ENCODE measurements at regions not wholly inside any gene's neighbourhood (a gene's known extent, or its start where the extent isn't known, plus 50 kb on each side); places are given as distances from the start of the nearest gene placed in this dataset.

- no peaks in the 10 kb centered on the region for H3K9me3 ChIP-seq (ENCODE audit: control insufficient read depth in 4 of 4, low read length in 3 of 4)
- 68% methylated on average over 2 of the region's 2 CpGs for WGBS
- no peak overlapping the region for H3K9ac ChIP-seq (ENCODE audit: low read depth in 1 of 2, low read length in 2 of 2)
- H3K27ac ChIP-seq (ENCODE audit: low read depth in 1 of 2, low read length in 2 of 2) = no peak overlapping the region
- DNase-seq (ENCODE audit: low spot score) = no peak
- no peaks in the 10 kb centered on the region for H3K36me3 ChIP-seq (ENCODE audit: control insufficient read depth in 4 of 4, insufficient read depth in 3 of 4, low read depth in 1 of 4, low read length in 3 of 4)
- no peaks in the 10 kb centered on the region for H3K27me3 ChIP-seq (ENCODE audit: control insufficient read depth in 4 of 4, insufficient read depth in 4 of 4, low read length in 3 of 4)
- no peak for TF ChIP-seq GABPA (IDR thresholded peaks at IDR 0.05 in 1 of 2, conservative IDR thresholded peaks at IDR 0.05 in 1 of 2)
- no peak for TF ChIP-seq EGR1 (IDR thresholded peaks at IDR 0.05; ENCODE audit: low read depth in 2 of 2)
- no peak for TF ChIP-seq SP1 (IDR thresholded peaks at IDR 0.05)
- no peak for TF ChIP-seq RXRA (IDR thresholded peaks at IDR 0.05)
- TF ChIP-seq CTCF (IDR thresholded peaks at IDR 0.05; ENCODE audit: low read depth, low read length, missing input control) = no peak
- no peak for TF ChIP-seq RAD21 (IDR thresholded peaks at IDR 0.05)
- H3K4me1 ChIP-seq (ENCODE audit: control insufficient read depth in 4 of 4, insufficient read depth in 4 of 4, low read length in 3 of 4) = no peaks in the 10 kb centered on the region
- H3K4me3 ChIP-seq (ENCODE audit: low read depth in 1 of 3, low read length in 3 of 3) = no peak overlapping the region
These were observed 1263.6 kb downstream of the CDY2B start for GRCh38 chrY:16616201-16616975.

- H3K27ac ChIP-seq (ENCODE audit: low read depth in 1 of 2, low read length in 2 of 2) = no peak overlapping the region
- TF ChIP-seq FOXA2 (IDR thresholded peaks at IDR 0.05) (no peak), RAD21 (IDR thresholded peaks at IDR 0.05) (no peak), NR2F2 (IDR thresholded peaks at IDR 0.05) (no peak), JUND (IDR thresholded peaks at IDR 0.05) (no peak), HNF4G (IDR thresholded peaks at IDR 0.05) (no peak), ATF3 (IDR thresholded peaks at IDR 0.05) (no peak), FOXA1 (IDR thresholded peaks at IDR 0.05) (no peak), YY1 (IDR thresholded peaks at IDR 0.05) (no peak), REST (IDR thresholded peaks at IDR 0.05) (no peak), HNF4A (conservative IDR thresholded peaks at IDR 0.05) (no peak), RXRA (IDR thresholded peaks at IDR 0.05) (no peak), GABPA (IDR thresholded peaks at IDR 0.05 in 1 of 2, conservative IDR thresholded peaks at IDR 0.05 in 1 of 2) (no peak)
- TF ChIP-seq, protein P1, sequence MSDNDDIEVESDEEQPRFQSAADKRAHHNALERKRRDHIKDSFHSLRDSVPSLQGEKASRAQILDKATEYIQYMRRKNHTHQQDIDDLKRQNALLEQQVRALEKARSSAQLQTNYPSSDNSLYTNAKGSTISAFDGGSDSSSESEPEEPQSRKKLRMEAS (IDR thresholded peaks at IDR 0.05) = no peak
- TF ChIP-seq, protein P2, sequence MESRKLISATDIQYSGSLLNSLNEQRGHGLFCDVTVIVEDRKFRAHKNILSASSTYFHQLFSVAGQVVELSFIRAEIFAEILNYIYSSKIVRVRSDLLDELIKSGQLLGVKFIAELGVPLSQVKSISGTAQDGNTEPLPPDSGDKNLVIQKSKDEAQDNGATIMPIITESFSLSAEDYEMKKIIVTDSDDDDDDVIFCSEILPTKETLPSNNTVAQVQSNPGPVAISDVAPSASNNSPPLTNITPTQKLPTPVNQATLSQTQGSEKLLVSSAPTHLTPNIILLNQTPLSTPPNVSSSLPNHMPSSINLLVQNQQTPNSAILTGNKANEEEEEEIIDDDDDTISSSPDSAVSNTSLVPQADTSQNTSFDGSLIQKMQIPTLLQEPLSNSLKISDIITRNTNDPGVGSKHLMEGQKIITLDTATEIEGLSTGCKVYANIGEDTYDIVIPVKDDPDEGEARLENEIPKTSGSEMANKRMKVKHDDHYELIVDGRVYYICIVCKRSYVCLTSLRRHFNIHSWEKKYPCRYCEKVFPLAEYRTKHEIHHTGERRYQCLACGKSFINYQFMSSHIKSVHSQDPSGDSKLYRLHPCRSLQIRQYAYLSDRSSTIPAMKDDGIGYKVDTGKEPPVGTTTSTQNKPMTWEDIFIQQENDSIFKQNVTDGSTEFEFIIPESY (IDR thresholded peaks at IDR 0.05) = no peak
- H3K4me1 ChIP-seq (ENCODE audit: control insufficient read depth in 4 of 4, insufficient read depth in 4 of 4, low read length in 3 of 4) = no peaks in the 10 kb centered on the region
- H3K9me3 ChIP-seq (ENCODE audit: control insufficient read depth in 4 of 4, low read length in 3 of 4) = no peaks in the 10 kb centered on the region
- no peak overlapping the region for H3K9ac ChIP-seq (ENCODE audit: low read depth in 1 of 2, low read length in 2 of 2)
- H3K36me3 ChIP-seq (ENCODE audit: control insufficient read depth in 4 of 4, insufficient read depth in 3 of 4, low read depth in 1 of 4, low read length in 3 of 4) = no peaks in the 10 kb centered on the region
- no peak overlapping the region for H3K4me3 ChIP-seq (ENCODE audit: low read depth in 1 of 3, low read length in 3 of 3)
- DNase-seq (ENCODE audit: low spot score) = no peak
- H3K27me3 ChIP-seq (ENCODE audit: control insufficient read depth in 4 of 4, insufficient read depth in 4 of 4, low read length in 3 of 4) = no peaks in the 10 kb centered on the region
These were observed 1271.3 kb downstream of the CDY2B start for GRCh38 chrY:16608679-16609078.

Data from liver (tissue), 8 donors.